ENCODE measurements at regions not wholly inside any gene's neighbourhood (a gene's known extent, or its start where the extent isn't known, plus 50 kb on each side); places are given as distances from the start of the nearest gene placed in this dataset.

- TF ChIP-seq POLR2A (IDR thresholded peaks at IDR 0.05) (no peak), CTCF (IDR thresholded peaks at IDR 0.05 in 8 of 11, conservative IDR thresholded peaks at IDR 0.05 in 3 of 11) (no peak)
Measured at GRCh38 chr4:19074036-19074435, 1052.5 kb upstream of the LCORL start.
